Kidney epithelial cell (primary cell): ENCODE measurements at regions not wholly inside any gene's neighbourhood (a gene's known extent, or its start where the extent isn't known, plus 50 kb on each side); places are given as distances from the start of the nearest gene placed in this dataset.
"Not testable (repeated sequence)": the region's sequence is repeated elsewhere in the genome, so short reads cannot be mapped to it uniquely, and the experiment has no call there.

Source experiments
- DNase-seq: peaks from one replicate; pipeline ENCODE4 v3.0.0-alpha.2; 2010; ENCODE audit warnings: low read depth
- H3K27me3 ChIP-seq: 2 replicates; pipeline ENCODE4 v1.6.0; 2011; ENCODE audit warnings: low read length; ENCODE audit not compliant: control insufficient read depth, insufficient read depth
- H3K36me3 ChIP-seq: 2 replicates; pipeline ENCODE4 v1.5.1; 2011; ENCODE audit warnings: low read length; ENCODE audit not compliant: control insufficient read depth, insufficient read depth
- H3K4me3 ChIP-seq: 2 replicates; pipeline ENCODE4 v1.5.1; 2011; ENCODE audit warnings: low read depth, mild to moderate bottlenecking, control low read depth, low read length
- TF ChIP-seq, protein P1 (sequence below): IDR thresholded peaks from 2 replicates; pipeline ENCODE4 v1.5.1; 2011; ENCODE audit warnings: mild to moderate bottlenecking, moderate library complexity, low read length, control low read depth, inconsistent platforms; ENCODE audit not compliant: insufficient read depth, poor library complexity, severe bottlenecking

DNA sequence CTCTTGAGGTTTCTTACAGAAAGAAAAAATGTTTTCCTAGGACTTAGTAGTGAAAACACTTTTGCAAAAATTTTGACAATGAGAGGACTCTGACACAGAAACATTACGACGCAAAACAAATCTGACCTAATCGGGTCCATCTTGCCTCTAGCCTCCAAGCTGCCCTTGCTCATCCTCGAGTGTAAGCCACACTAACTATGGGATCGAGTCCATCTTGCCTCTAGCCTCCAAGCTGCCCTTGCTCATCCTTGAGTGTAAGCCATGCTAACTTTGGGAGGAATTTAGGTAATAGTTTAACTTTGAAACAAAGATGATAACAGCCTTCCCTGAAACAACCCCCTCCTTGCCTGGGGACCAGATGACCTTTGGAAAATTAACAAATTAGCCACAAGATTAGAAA, 100.3 kb upstream of the FRG1 start:
- no peak for DNase-seq
- TF ChIP-seq, protein P1, sequence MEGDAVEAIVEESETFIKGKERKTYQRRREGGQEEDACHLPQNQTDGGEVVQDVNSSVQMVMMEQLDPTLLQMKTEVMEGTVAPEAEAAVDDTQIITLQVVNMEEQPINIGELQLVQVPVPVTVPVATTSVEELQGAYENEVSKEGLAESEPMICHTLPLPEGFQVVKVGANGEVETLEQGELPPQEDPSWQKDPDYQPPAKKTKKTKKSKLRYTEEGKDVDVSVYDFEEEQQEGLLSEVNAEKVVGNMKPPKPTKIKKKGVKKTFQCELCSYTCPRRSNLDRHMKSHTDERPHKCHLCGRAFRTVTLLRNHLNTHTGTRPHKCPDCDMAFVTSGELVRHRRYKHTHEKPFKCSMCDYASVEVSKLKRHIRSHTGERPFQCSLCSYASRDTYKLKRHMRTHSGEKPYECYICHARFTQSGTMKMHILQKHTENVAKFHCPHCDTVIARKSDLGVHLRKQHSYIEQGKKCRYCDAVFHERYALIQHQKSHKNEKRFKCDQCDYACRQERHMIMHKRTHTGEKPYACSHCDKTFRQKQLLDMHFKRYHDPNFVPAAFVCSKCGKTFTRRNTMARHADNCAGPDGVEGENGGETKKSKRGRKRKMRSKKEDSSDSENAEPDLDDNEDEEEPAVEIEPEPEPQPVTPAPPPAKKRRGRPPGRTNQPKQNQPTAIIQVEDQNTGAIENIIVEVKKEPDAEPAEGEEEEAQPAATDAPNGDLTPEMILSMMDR = no peak
- Histone ChIP-seq H3K27me3 (no peaks in the 10 kb centered on the region), H3K4me3 (no peak overlapping the region), H3K36me3 (no peaks in the 10 kb centered on the region)

- no peak overlapping the region for H3K4me3 ChIP-seq
- TF ChIP-seq, protein P1 = no peak
- H3K36me3 ChIP-seq = no peaks in the 10 kb centered on the region
- no peaks in the 10 kb centered on the region for H3K27me3 ChIP-seq
- no peak for DNase-seq
Measured at GRCh38 chr4:189843413-189844009, 97.2 kb upstream of the FRG1 start.

DNA sequence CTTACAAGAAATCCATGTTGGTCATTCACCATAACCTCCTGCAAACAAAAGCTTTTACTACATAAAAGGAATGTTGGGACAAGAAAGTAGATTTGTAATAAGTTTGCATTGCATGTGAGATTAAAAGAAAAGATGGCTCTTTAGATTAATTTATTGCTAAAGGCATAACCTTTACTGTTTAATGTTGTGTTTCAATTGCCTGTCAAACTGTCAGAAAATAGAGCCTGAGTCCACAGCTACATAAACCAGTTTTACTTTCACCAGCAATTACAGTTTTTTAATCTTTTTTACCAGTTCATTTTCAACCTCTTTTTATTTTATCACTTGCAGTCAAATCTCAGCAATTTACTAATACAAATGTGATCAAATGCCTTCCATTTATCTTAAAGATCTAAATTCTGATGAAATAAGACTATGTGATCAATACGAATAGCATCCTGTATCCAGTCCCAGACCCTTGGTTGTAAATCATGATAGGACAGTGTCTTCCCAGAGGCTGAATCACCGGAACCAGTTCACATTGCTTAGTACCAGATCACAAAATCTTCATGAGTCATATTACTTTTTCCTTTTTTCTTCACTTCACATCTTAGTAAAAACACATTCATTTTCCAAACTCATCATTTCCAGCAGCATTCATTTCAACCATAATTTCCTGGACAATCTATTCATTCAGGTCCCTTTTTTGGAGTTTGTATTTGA, 95.4 kb upstream of the FRG1 start:
- Histone ChIP-seq H3K36me3 (no peaks in the 10 kb centered on the region), H3K4me3 (no peak overlapping the region), H3K27me3 (no peaks in the 10 kb centered on the region)
- no peak for DNase-seq
- TF ChIP-seq, protein P1 = no peak

DNA sequence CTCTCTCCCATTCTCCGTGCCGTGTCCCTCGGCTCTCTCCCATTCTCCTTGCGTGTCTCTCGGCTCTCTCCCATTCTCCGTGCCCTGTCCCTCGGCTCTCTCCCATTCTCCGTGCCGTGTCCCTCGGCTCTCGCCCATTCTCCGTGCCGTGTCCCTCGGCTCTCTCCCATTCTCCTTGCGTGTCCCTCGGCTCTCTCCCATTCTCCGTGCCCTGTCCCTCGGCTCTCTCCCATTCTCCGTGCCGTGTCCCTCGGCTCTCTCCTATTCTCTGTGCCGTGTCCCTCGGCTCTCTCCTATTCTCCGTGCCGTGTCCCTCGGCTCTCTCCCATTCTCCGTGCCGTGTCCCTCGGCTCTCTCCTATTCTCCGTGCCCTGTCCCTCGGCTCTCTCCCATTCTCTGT, 94.6 kb upstream of the FRG1 start:
- not testable (repeated sequence) for DNase-seq, H3K27me3 ChIP-seq, H3K4me3 ChIP-seq, H3K36me3 ChIP-seq

GRCh38 chr4:189846608-189847007, 94.1 kb upstream of the FRG1 start:
- H3K27me3 ChIP-seq, H3K4me3 ChIP-seq, H3K36me3 ChIP-seq, DNase-seq: not testable (repeated sequence)

GRCh38 chr4:189848672-189849071, 92.0 kb upstream of the FRG1 start:
- H3K36me3 ChIP-seq, H3K4me3 ChIP-seq, H3K27me3 ChIP-seq, DNase-seq: not testable (repeated sequence)

- H3K27me3 ChIP-seq = no peaks in the 10 kb centered on the region
- H3K36me3 ChIP-seq = no peaks in the 10 kb centered on the region
- TF ChIP-seq, protein P1 = no peak
- H3K4me3 ChIP-seq = no peak overlapping the region
- no peak for DNase-seq
Measured at GRCh38 chr4:189850239-189850856, 90.3 kb upstream of the FRG1 start.
